SK-N-SH (cell line): ENCODE measurements at regions not wholly inside any gene's neighbourhood (a gene's known extent, or its start where the extent isn't known, plus 50 kb on each side); places are given as distances from the start of the nearest gene placed in this dataset.
A peak's percentile ranks its signal among the peaks of the same experiment; 100 is the strongest.

ENCODE experiments used
- CTCF ChIA-PET: fragments of 300-600, 350-600 bp; formaldehyde crosslinking; extraction: SDS; loops from one replicate; lab custom pipeline; 2021; lab: Yijun Ruan, JAX
- POLR2A ChIA-PET: fragments of 350-600 bp; sonication (Branson Sonifier 250); formaldehyde crosslinking; extraction: SDS; loops from one replicate; lab custom pipeline; 2020; ENCODE audit warnings: antibody characterized with exemption, inconsistent platforms; lab: Yijun Ruan, JAX
- DNase-seq: peaks from one replicate; pipeline ENCODE4 v3.0.0; 2012
- H2AFZ ChIP-seq: fragments of 200-600 bp; sonication (generic); 2 replicates; pipeline ENCODE4 v1.8.1; 2016; ENCODE audit warnings: antibody characterized with exemption, mild to moderate bottlenecking, low read depth
- H3F3A ChIP-seq: fragments of 200-600 bp; sonication (generic); replicated peaks from 2 replicates; pipeline ENCODE3; 2016; ENCODE audit warnings: antibody characterized with exemption, mild to moderate bottlenecking; ENCODE audit not compliant: insufficient read depth
- H3K27ac ChIP-seq, 2 experiments: fragments of 200-500 bp in 1 of 2; fragments of 200-600 bp in 1 of 2; sonication (Bioruptor generic) in 1 of 2; sonication (generic), shearing (Covaris generic) in 1 of 2; 2 replicates each; pipeline versions ENCODE4 v1.5.1 to v1.6.1; 2014 to 2016; ENCODE audit warnings: low read depth in 2 of 2, inconsistent platforms in 1 of 2, low read length in 1 of 2, mild to moderate bottlenecking in 1 of 2, mixed read lengths in 1 of 2
- H3K27me3 ChIP-seq: fragments of 200-600 bp; sonication (generic), shearing (Covaris generic); 2 replicates; pipeline ENCODE4 v1.6.1; 2016; ENCODE audit warnings: mixed run types; ENCODE audit not compliant: insufficient read depth
- H3K36me3 ChIP-seq, 2 experiments: fragments of 200-500 bp in 1 of 2; fragments of 200-600 bp in 1 of 2; sonication (Bioruptor generic) in 1 of 2; sonication (generic) in 1 of 2; replicated peaks in 1 of 2; 2 replicates each; pipeline versions ENCODE3 to v1.5.1; 2014 to 2016; ENCODE audit warnings: low read length in 1 of 2, mild to moderate bottlenecking in 1 of 2; ENCODE audit not compliant: insufficient read depth in 2 of 2, control insufficient read depth in 1 of 2
- H3K4me1 ChIP-seq, 2 experiments: fragments of 200-500 bp in 1 of 2; fragments of 200-600 bp in 1 of 2; sonication (Bioruptor generic) in 1 of 2; sonication (generic), shearing (Covaris generic) in 1 of 2; 2 replicates each; pipeline versions ENCODE4 v1.5.1 to v1.6.1; 2014 to 2016; ENCODE audit warnings: low read depth in 1 of 2, low read length in 1 of 2, mixed run types in 1 of 2; ENCODE audit not compliant: insufficient read depth in 2 of 2, control insufficient read depth in 1 of 2
- H3K4me2 ChIP-seq: fragments of 200-600 bp; sonication (generic), shearing (Covaris generic); 2 replicates; pipeline ENCODE4 v1.6.1; 2017; ENCODE audit warnings: mixed run types
- H3K4me3 ChIP-seq, 2 experiments: fragments of 200-500 bp in 1 of 2; fragments of 200-600 bp in 1 of 2; sonication (Bioruptor generic) in 1 of 2; sonication (generic), shearing (Covaris generic) in 1 of 2; 2 replicates each; pipeline versions ENCODE4 v1.5.1 to v1.8.1; 2014 to 2016; ENCODE audit warnings: low read depth in 2 of 2, inconsistent platforms in 1 of 2, low read length in 1 of 2, mild to moderate bottlenecking in 1 of 2, mixed read lengths in 1 of 2, moderate library complexity in 1 of 2
- H3K79me2 ChIP-seq: fragments of 200-600 bp; sonication (generic); 2 replicates; pipeline ENCODE4 v1.8.1; 2017; ENCODE audit warnings: mild to moderate bottlenecking; ENCODE audit not compliant: insufficient read depth
- H3K9ac ChIP-seq: fragments of 200-600 bp; sonication (generic); 2 replicates; pipeline ENCODE4 v1.6.1; 2017; ENCODE audit warnings: mixed run types
- H3K9me2 ChIP-seq: fragments of 200-600 bp; sonication (generic); 2 replicates; pipeline ENCODE4 v1.6.1; 2017; ENCODE audit warnings: mixed run types
- H3K9me3 ChIP-seq: fragments of 200-600 bp; sonication (generic); 2 replicates; pipeline ENCODE4 v1.6.1; 2017; ENCODE audit warnings: mixed run types, mild to moderate bottlenecking, moderate library complexity
- H4K20me1 ChIP-seq: fragments of 200-600 bp; sonication (generic); 2 replicates; pipeline ENCODE4 v1.6.1; 2017; ENCODE audit warnings: mild to moderate bottlenecking, mixed run types; ENCODE audit not compliant: insufficient read depth
- CHD2 ChIP-seq: fragments of 150-350 bp; IDR thresholded peaks from 2 replicates; pipeline ENCODE4 v1.6.1; 2018; ENCODE audit warnings: low read length; ENCODE audit not compliant: partially characterized antibody
- ELF1 ChIP-seq: IDR thresholded peaks from 2 replicates; pipeline ENCODE4 v1.4.0; 2012
- EP300 ChIP-seq, 2 experiments: IDR thresholded peaks; 2 replicates each; pipeline versions ENCODE4 v1.4.0 to v1.6.1; 2012; ENCODE audit warnings: borderline replicate concordance in 1 of 2, low read depth in 1 of 2, low read length in 1 of 2
- FOSL2 ChIP-seq: IDR thresholded peaks from 2 replicates; pipeline ENCODE4 v1.4.0; 2012; ENCODE audit warnings: low read depth, mild to moderate bottlenecking, moderate library complexity, borderline replicate concordance
- GABPA ChIP-seq: IDR thresholded peaks from 2 replicates; pipeline ENCODE4 v1.4.0; 2012; ENCODE audit warnings: low read depth, mild to moderate bottlenecking
- NFIC ChIP-seq: IDR thresholded peaks from 2 replicates; pipeline ENCODE4 v1.4.0; 2012; ENCODE audit warnings: borderline replicate concordance
- NRF1 ChIP-seq: IDR thresholded peaks from 2 replicates; pipeline ENCODE4 v1.6.1; 2012; ENCODE audit warnings: low read depth, mild to moderate bottlenecking, low read length
- POLR2AphosphoS5 ChIP-seq: IDR thresholded peaks from 2 replicates; pipeline ENCODE4 v1.6.1; 2012; ENCODE audit warnings: low read depth, low read length
- RAD21 ChIP-seq: IDR thresholded peaks from 2 replicates; pipeline ENCODE4 v1.6.1; 2012; ENCODE audit warnings: mild to moderate bottlenecking, low read length
- RFX5 ChIP-seq: IDR thresholded peaks from 2 replicates; pipeline ENCODE4 v1.6.1; 2012; ENCODE audit warnings: mild to moderate bottlenecking, improper control_type of control experiment, low read length
- TCF12 ChIP-seq: IDR thresholded peaks from 2 replicates; pipeline ENCODE4 v1.4.0; 2012
- TEAD4 ChIP-seq: IDR thresholded peaks from 2 replicates; pipeline ENCODE4 v1.4.0; 2012; ENCODE audit warnings: mild to moderate bottlenecking, borderline replicate concordance; ENCODE audit not compliant: insufficient read depth
- WGBS: methylation state at CpG from one replicate; pipeline ENCODE4 v1.1.6; 2017; ENCODE audit warnings: low lambda C conversion rate; 5-methylcytosine and 5-hydroxymethylcytosine counted together
- TF ChIP-seq, protein P1 (sequence below): IDR thresholded peaks from 2 replicates; pipeline ENCODE4; 2012
- TF ChIP-seq, protein P2 (sequence below): fragments of 150-350 bp; IDR thresholded peaks from 2 replicates; pipeline ENCODE4 v1.6.1; 2016; ENCODE audit warnings: mild to moderate bottlenecking, low read depth, low read length
- TF ChIP-seq, protein P3 (sequence below): fragments of 150-350 bp; IDR thresholded peaks from 2 replicates; pipeline ENCODE4 v1.6.1; 2017; ENCODE audit warnings: antibody characterized with exemption, low read length, low read depth, borderline replicate concordance
- TF ChIP-seq, protein P4 (sequence below): IDR thresholded peaks from 2 replicates; pipeline ENCODE4 v1.4.0; 2012; ENCODE audit warnings: low read depth

DNA sequence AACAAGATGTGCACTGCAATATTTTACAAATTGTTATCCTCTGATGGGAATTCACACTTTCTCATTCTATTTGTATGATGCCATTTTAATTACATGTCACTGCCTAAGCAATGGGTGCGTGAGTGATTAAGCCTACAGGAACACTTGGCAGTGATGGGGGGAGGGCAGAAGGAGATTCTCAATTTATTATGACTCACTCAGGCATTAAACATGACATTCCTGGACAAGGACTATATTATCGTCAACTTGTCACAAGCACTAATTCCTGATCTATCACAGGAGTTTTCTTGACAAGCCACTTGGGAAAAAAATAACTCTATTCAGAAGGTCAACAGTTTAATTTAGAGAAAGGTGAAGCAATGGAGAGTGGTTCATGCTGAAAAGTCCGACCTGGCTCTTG lies 556.8 kb downstream of the NSUN3 start:
- Histone ChIP-seq H3K4me1 (no peaks in the 10 kb centered on the region), H3K36me3 (no peaks in the 10 kb centered on the region), H3K4me3 (no peak overlapping the region), H3F3A (no peaks in the 10 kb centered on the region), H3K9ac (no peak overlapping the region), H3K79me2 (no peaks in the 10 kb centered on the region), H3K27ac (no peak overlapping the region), H3K9me2 (no peaks in the 10 kb centered on the region), H4K20me1 (no peaks in the 10 kb centered on the region), H3K27me3 (no peaks in the 10 kb centered on the region), H3K9me3 (no peaks in the 10 kb centered on the region), H2AFZ (no peak overlapping the region), H3K4me2 (no peak overlapping the region)
- TF ChIP-seq, protein P1, sequence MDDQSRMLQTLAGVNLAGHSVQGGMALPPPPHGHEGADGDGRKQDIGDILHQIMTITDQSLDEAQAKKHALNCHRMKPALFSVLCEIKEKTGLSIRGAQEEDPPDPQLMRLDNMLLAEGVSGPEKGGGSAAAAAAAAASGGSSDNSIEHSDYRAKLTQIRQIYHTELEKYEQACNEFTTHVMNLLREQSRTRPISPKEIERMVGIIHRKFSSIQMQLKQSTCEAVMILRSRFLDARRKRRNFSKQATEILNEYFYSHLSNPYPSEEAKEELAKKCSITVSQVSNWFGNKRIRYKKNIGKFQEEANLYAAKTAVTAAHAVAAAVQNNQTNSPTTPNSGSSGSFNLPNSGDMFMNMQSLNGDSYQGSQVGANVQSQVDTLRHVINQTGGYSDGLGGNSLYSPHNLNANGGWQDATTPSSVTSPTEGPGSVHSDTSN: peak; percentile 53
- no peak for TF ChIP-seq NFIC
- peak; percentile 72 for TF ChIP-seq TCF12
- no peak for TF ChIP-seq RFX5
- DNase-seq: no peak
- ChIA-PET CTCF (interaction anchor here (0.6 kb wide), 1 partner anchor 97 kb away, joined by 3 read pairs; no protein-coding TSS in a partner anchor), POLR2A (no interaction called here)
- WGBS: 36% methylated on average over 3 of the region's 3 CpGs

DNA sequence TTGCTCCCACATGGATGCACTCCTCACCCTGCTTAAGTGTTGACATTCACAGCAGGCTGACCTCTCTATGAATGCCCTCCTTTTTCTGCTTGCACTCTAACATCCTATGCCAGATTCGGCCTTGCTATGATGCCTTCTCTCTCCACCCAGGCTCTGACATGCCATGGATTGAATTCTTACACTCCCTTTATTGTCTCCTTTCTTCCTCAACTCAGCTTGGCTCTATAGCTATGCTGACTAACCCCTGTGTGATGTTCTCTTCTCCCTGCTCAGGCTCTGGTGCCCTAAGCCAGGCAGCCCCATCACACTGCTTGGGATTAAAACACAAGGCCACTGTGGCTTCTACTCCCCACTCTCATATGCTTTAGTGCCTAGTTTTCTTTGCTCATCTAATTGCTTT lies 563.7 kb downstream of the NSUN3 start:
- Histone ChIP-seq H3K9ac (no peak overlapping the region), H4K20me1 (no peaks in the 10 kb centered on the region), H3K27me3 (no peaks in the 10 kb centered on the region), H3K4me1 (no peaks in the 10 kb centered on the region), H3K36me3 (no peaks in the 10 kb centered on the region), H3K9me2 (no peaks in the 10 kb centered on the region), H2AFZ (no peak overlapping the region), H3K4me2 (no peak overlapping the region), H3F3A (no peaks in the 10 kb centered on the region), H3K27ac (no peak overlapping the region), H3K9me3 (no peaks in the 10 kb centered on the region), H3K79me2 (no peaks in the 10 kb centered on the region), H3K4me3 (no peak overlapping the region)
- CTCF ChIA-PET: interaction anchor here (1.0 kb wide), 1 partner anchor 33 kb away, joined by 3 read pairs; no protein-coding TSS in a partner anchor
- 0% methylated on average over 1 of the region's 1 CpG for WGBS
- POLR2A ChIA-PET: no interaction called here
- TF ChIP-seq, protein P2, sequence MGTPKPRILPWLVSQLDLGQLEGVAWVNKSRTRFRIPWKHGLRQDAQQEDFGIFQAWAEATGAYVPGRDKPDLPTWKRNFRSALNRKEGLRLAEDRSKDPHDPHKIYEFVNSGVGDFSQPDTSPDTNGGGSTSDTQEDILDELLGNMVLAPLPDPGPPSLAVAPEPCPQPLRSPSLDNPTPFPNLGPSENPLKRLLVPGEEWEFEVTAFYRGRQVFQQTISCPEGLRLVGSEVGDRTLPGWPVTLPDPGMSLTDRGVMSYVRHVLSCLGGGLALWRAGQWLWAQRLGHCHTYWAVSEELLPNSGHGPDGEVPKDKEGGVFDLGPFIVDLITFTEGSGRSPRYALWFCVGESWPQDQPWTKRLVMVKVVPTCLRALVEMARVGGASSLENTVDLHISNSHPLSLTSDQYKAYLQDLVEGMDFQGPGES: no peak
- TF ChIP-seq ELF1 (no peak), TEAD4 (no peak), NFIC (no peak), CHD2 (no peak), POLR2AphosphoS5 (no peak), EP300 (IDR thresholded peaks at IDR 0.05; ENCODE audit: borderline replicate concordance in 1 of 2, low read depth in 1 of 2, low read length in 1 of 2) (no peak), FOSL2 (no peak), NRF1 (no peak), RAD21 (no peak), GABPA (no peak)
- TF ChIP-seq, protein P3, sequence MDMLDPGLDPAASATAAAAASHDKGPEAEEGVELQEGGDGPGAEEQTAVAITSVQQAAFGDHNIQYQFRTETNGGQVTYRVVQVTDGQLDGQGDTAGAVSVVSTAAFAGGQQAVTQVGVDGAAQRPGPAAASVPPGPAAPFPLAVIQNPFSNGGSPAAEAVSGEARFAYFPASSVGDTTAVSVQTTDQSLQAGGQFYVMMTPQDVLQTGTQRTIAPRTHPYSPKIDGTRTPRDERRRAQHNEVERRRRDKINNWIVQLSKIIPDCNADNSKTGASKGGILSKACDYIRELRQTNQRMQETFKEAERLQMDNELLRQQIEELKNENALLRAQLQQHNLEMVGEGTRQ: no peak
- TF ChIP-seq, protein P4, sequence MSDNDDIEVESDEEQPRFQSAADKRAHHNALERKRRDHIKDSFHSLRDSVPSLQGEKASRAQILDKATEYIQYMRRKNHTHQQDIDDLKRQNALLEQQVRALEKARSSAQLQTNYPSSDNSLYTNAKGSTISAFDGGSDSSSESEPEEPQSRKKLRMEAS: no peak
- no peak for DNase-seq
